Medulla oblongata (tissue), 1 donor: ENCODE measurements at regions not wholly inside any gene's neighbourhood (a gene's known extent, or its start where the extent isn't known, plus 50 kb on each side); places are given as distances from the start of the nearest gene placed in this dataset.
"Not testable (repeated sequence)": the region's sequence is repeated elsewhere in the genome, so short reads cannot be mapped to it uniquely, and the experiment has no call there.

Source experiments
- DNase-seq: peaks from one replicate; pipeline ENCODE4 v3.0.0-alpha.2; 2015; ENCODE audit errors: extremely low spot score

GRCh38 chr4:101730291-101731117 is 60.0 kb upstream of the BANK1 start:
- peak; percentile 56 for DNase-seq

- no peak for DNase-seq
Measured at GRCh38 chr4:101727238-101727637, 63.3 kb upstream of the BANK1 start.

- no peak for DNase-seq
Measured at GRCh38 chr4:101724093-101724492, 66.4 kb upstream of the BANK1 start.

GRCh38 chr4:101718810-101719209 is 71.7 kb upstream of the BANK1 start:
- DNase-seq: no peak

- no peak for DNase-seq
Measured at GRCh38 chr4:101711590-101712260, 78.8 kb upstream of the BANK1 start.

GRCh38 chr4:101710806-101711205 is 79.7 kb upstream of the BANK1 start:
- no peak for DNase-seq

- DNase-seq: no peak
Measured at GRCh38 chr4:101708293-101709039, 82.1 kb upstream of the BANK1 start.

- no peak for DNase-seq
Measured at GRCh38 chr4:101707596-101707995, 82.9 kb upstream of the BANK1 start.

- no peak for DNase-seq
Measured at GRCh38 chr4:101706535-101707057, 83.9 kb upstream of the BANK1 start.

- no peak for DNase-seq
Measured at GRCh38 chr4:101701551-101701950, 89.0 kb upstream of the BANK1 start.

- DNase-seq: no peak
Measured at GRCh38 chr4:101699441-101700124, 90.9 kb upstream of the BANK1 start.

GRCh38 chr4:101697266-101697665 is 93.3 kb upstream of the BANK1 start:
- no peak for DNase-seq

GRCh38 chr4:101696276-101697010 is 94.1 kb upstream of the BANK1 start:
- no peak for DNase-seq

- DNase-seq: no peak
Measured at GRCh38 chr4:101695176-101695575, 95.4 kb upstream of the BANK1 start.

GRCh38 chr4:101694403-101694802 is 96.1 kb upstream of the BANK1 start:
- DNase-seq: not testable (repeated sequence)

- no peak for DNase-seq
Measured at GRCh38 chr4:101693842-101694398, 96.6 kb upstream of the BANK1 start.

- no peak for DNase-seq
Measured at GRCh38 chr4:101689220-101689619, 101.3 kb upstream of the BANK1 start.

- DNase-seq: no peak
Measured at GRCh38 chr4:101685126-101685525, 105.4 kb upstream of the BANK1 start.

GRCh38 chr4:101682946-101683345 is 107.6 kb upstream of the BANK1 start:
- no peak for DNase-seq

GRCh38 chr4:101678180-101678579 is 112.3 kb upstream of the BANK1 start:
- DNase-seq: no peak

GRCh38 chr4:101670897-101671296 is 119.6 kb upstream of the BANK1 start:
- no peak for DNase-seq
